Fibroblast of lung (primary cell): ENCODE measurements at regions not wholly inside any gene's neighbourhood (a gene's known extent, or its start where the extent isn't known, plus 50 kb on each side); places are given as distances from the start of the nearest gene placed in this dataset.

Experiments
- CTCF ChIP-seq, 2 donors: IDR thresholded peaks in 1 of 2; conservative IDR thresholded peaks in 1 of 2; 1 replicate in 1 of 2; 2 replicates in 1 of 2; pipeline ENCODE4 v1.5.1; 2011 to 2012; ENCODE audit warnings: low read length in 2 of 2, control low read depth in 1 of 2, inconsistent platforms in 1 of 2, low read depth in 1 of 2, mild to moderate bottlenecking in 1 of 2
- EZH2 ChIP-seq: IDR thresholded peaks from 2 replicates; pipeline ENCODE4 v1.5.1; 2012; ENCODE audit warnings: low read length, control low read depth, mild to moderate bottlenecking; ENCODE audit errors: missing control alignments

GRCh38 chr3:194208709-194209108 is 72.8 kb downstream of the HES1 start:
- TF ChIP-seq EZH2: no peak
- no peak for TF ChIP-seq CTCF (conservative IDR thresholded peaks at IDR 0.05 in 1 of 2, IDR thresholded peaks at IDR 0.05 in 1 of 2; ENCODE audit: low read depth in 1 of 2, low read length in 2 of 2)
